H1 (cell line): ENCODE measurements at regions not wholly inside any gene's neighbourhood (a gene's known extent, or its start where the extent isn't known, plus 50 kb on each side); places are given as distances from the start of the nearest gene placed in this dataset.

ENCODE experiments used
- JUN ChIP-seq: IDR thresholded peaks from 2 replicates; pipeline ENCODE4 v1.6.1; 2011; ENCODE audit warnings: low read depth, mild to moderate bottlenecking, improper control_type of control experiment, low read length
- RXRA ChIP-seq: IDR thresholded peaks from 2 replicates; pipeline ENCODE4 v1.6.1; 2011; ENCODE audit warnings: low read depth, mild to moderate bottlenecking, low read length, moderate library complexity; ENCODE audit not compliant: insufficient read depth
- TF ChIP-seq, protein P1 (sequence below): IDR thresholded peaks from 2 replicates; pipeline ENCODE4 v1.6.1; 2012; ENCODE audit warnings: low read length, inconsistent platforms
- TF ChIP-seq, protein P2 (sequence below), 3 experiments: IDR thresholded peaks; 1 replicate in 2 of 3; 2 replicates in 1 of 3; pipeline versions ENCODE4 v1.5.1 to v1.6.1; 2011; ENCODE audit warnings: low read length in 3 of 3, mild to moderate bottlenecking in 3 of 3, inconsistent platforms in 2 of 3, low read depth in 1 of 3, moderate library complexity in 1 of 3; ENCODE audit not compliant: insufficient read depth in 1 of 3; ENCODE audit errors: control extremely low read depth in 1 of 3

DNA sequence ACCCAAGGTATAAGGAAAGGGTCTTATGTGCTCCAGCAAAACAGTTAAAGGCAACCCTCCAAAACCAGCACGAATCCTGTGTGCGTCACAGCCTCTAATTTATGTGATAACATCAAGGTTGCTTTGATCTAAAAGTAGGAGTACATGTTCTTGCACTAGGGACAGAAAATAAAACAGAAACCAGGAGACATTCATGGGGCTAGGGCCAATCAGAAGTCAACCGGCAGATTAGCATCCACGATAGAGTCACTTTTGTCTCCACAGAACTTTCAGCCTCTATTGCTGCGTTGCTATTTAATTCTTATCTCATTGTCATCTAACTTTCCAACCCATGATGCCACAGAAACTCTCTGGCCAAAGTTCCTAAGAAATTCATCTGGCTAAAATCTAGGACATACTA lies 178.8 kb upstream of the PTCHD4 start:
- TF ChIP-seq, protein P1, sequence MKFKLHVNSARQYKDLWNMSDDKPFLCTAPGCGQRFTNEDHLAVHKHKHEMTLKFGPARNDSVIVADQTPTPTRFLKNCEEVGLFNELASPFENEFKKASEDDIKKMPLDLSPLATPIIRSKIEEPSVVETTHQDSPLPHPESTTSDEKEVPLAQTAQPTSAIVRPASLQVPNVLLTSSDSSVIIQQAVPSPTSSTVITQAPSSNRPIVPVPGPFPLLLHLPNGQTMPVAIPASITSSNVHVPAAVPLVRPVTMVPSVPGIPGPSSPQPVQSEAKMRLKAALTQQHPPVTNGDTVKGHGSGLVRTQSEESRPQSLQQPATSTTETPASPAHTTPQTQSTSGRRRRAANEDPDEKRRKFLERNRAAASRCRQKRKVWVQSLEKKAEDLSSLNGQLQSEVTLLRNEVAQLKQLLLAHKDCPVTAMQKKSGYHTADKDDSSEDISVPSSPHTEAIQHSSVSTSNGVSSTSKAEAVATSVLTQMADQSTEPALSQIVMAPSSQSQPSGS, result no peak
- TF ChIP-seq JUN (no peak), RXRA (no peak)
- TF ChIP-seq, protein P2, sequence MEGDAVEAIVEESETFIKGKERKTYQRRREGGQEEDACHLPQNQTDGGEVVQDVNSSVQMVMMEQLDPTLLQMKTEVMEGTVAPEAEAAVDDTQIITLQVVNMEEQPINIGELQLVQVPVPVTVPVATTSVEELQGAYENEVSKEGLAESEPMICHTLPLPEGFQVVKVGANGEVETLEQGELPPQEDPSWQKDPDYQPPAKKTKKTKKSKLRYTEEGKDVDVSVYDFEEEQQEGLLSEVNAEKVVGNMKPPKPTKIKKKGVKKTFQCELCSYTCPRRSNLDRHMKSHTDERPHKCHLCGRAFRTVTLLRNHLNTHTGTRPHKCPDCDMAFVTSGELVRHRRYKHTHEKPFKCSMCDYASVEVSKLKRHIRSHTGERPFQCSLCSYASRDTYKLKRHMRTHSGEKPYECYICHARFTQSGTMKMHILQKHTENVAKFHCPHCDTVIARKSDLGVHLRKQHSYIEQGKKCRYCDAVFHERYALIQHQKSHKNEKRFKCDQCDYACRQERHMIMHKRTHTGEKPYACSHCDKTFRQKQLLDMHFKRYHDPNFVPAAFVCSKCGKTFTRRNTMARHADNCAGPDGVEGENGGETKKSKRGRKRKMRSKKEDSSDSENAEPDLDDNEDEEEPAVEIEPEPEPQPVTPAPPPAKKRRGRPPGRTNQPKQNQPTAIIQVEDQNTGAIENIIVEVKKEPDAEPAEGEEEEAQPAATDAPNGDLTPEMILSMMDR (IDR thresholded peaks at IDR 0.05; ENCODE audit: control extremely low read depth in 1 of 3, insufficient read depth in 1 of 3, low read depth in 1 of 3, low read length in 3 of 3), result no peak
